ENCODE measurements at regions not wholly inside any gene's neighbourhood (a gene's known extent, or its start where the extent isn't known, plus 50 kb on each side); places are given as distances from the start of the nearest gene placed in this dataset.

DNA sequence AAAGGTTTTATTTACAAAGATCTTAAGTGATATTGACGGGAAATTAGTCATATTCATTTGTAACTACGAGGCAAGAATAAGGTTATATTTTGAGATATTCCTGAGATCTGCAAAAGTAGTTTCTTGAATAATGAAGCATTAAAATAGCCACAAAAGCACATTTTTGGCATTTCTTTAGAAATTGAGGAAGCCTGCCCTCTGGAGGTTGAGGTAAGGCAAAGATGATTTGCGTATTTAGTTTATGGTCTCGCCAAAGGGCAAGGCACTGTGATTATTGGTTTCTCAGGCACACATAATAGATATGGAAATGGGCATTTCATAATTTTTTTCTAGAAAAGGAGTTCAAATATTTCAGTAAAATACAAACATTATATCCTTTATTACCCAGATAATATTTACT, 143.7 kb upstream of the RPRM start:
- Histone ChIP-seq H3K9me3 (no peaks in the 10 kb centered on the region), H3K27ac (no peak overlapping the region), H3K27me3 (no peaks in the 10 kb centered on the region), H3K36me3 (no peaks in the 10 kb centered on the region), H3K4me3 (no peak overlapping the region), H3K4me1 (no peaks in the 10 kb centered on the region)
- no peak for TF ChIP-seq POLR2A (IDR thresholded peaks at IDR 0.05)
- TF ChIP-seq POLR2AphosphoS5 (IDR thresholded peaks at IDR 0.05; ENCODE audit: insufficient read depth in 1 of 2, low read depth in 1 of 2) = no peak
- TF ChIP-seq, protein P1, sequence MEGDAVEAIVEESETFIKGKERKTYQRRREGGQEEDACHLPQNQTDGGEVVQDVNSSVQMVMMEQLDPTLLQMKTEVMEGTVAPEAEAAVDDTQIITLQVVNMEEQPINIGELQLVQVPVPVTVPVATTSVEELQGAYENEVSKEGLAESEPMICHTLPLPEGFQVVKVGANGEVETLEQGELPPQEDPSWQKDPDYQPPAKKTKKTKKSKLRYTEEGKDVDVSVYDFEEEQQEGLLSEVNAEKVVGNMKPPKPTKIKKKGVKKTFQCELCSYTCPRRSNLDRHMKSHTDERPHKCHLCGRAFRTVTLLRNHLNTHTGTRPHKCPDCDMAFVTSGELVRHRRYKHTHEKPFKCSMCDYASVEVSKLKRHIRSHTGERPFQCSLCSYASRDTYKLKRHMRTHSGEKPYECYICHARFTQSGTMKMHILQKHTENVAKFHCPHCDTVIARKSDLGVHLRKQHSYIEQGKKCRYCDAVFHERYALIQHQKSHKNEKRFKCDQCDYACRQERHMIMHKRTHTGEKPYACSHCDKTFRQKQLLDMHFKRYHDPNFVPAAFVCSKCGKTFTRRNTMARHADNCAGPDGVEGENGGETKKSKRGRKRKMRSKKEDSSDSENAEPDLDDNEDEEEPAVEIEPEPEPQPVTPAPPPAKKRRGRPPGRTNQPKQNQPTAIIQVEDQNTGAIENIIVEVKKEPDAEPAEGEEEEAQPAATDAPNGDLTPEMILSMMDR (IDR thresholded peaks at IDR 0.05) = no peak
- no peak for DNase-seq (ENCODE audit: extremely low spot score in 2 of 2)
- intact Hi-C loops (cut with DNase I) = no loop called here

DNA sequence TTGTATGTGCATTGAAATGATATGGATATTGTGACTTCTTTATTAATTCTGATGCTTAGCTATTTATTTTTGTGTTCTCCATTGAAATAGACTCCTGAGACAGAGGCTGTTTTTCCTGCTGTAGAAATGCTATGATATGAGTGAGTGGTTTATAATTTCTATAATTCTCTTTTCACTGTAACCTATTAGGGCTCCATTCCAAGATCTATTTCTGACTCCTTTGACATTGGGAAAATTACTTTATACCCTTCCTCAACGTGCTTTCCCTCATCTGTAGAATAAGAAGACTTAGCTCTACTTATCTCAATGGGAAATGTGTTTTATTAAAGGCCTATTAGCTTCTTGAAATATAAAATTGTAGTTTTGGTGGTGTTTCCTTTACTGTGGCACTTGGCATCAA, 144.5 kb upstream of the RPRM start:
- Histone ChIP-seq H3K4me1 (no peaks in the 10 kb centered on the region), H3K9me3 (no peaks in the 10 kb centered on the region), H3K36me3 (no peaks in the 10 kb centered on the region), H3K27ac (no peak overlapping the region), H3K4me3 (no peak overlapping the region), H3K27me3 (no peaks in the 10 kb centered on the region)
- TF ChIP-seq POLR2AphosphoS5 (IDR thresholded peaks at IDR 0.05; ENCODE audit: insufficient read depth in 1 of 2, low read depth in 1 of 2) = no peak
- TF ChIP-seq, protein P1 (IDR thresholded peaks at IDR 0.05) = no peak
- TF ChIP-seq POLR2A (IDR thresholded peaks at IDR 0.05) = no peak
- DNase-seq (ENCODE audit: extremely low spot score in 2 of 2) = no peak
- intact Hi-C loops (cut with DNase I) = no loop called here

DNA sequence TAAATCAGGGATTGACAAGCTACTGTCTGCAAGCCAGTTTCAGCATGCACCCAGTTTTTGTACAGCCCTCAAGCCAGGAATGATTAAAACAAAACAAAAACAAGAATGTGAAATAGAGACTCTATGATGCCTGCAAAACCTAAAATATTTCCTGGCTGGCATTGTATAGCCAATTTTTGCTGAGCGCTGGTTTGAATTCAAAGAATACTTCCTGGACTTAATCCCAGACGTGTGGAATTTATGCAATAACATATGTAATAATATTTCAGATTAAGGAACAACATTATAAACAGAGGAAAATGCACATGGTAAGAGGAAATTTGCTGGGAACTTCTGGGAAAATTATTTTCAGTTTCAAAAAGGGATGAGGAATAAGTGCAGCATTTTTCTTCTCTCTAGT, 148.1 kb upstream of the RPRM start:
- no peaks in the 10 kb centered on the region for H3K4me1 ChIP-seq
- no peaks in the 10 kb centered on the region for H3K9me3 ChIP-seq
- DNase-seq (ENCODE audit: extremely low spot score in 2 of 2) = no peak
- TF ChIP-seq, protein P1 (IDR thresholded peaks at IDR 0.05) = no peak
- TF ChIP-seq POLR2AphosphoS5 (IDR thresholded peaks at IDR 0.05; ENCODE audit: insufficient read depth in 1 of 2, low read depth in 1 of 2) (no peak), POLR2A (IDR thresholded peaks at IDR 0.05) (no peak)
- no peaks in the 10 kb centered on the region for H3K27me3 ChIP-seq
- no peak overlapping the region for H3K27ac ChIP-seq
- H3K36me3 ChIP-seq = no peaks in the 10 kb centered on the region
- intact Hi-C loops (cut with DNase I) = no loop called here
- H3K4me3 ChIP-seq = no peak overlapping the region

DNA sequence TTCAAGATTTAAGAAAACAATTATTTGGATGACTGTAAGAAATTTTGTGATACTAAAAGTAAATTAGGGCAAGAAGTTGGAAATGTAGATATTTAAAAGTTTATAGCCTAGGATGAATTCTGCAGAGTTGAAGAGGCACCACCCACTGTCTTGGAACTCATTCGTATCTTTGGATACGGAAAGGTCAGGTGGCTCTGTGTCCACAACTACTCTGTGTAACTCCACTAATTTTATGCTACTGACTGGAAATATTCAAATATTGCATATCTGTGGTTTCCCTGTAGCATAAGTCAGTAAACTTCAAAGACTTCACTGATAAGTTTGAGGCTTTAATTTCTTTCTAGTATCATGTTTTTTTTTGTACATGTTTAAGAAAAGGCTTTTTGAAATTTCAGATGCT, 156.9 kb upstream of the RPRM start:
- no peaks in the 10 kb centered on the region for H3K36me3 ChIP-seq
- TF ChIP-seq, protein P1 (IDR thresholded peaks at IDR 0.05) = no peak
- TF ChIP-seq POLR2AphosphoS5 (IDR thresholded peaks at IDR 0.05; ENCODE audit: insufficient read depth in 1 of 2, low read depth in 1 of 2) (no peak), POLR2A (IDR thresholded peaks at IDR 0.05) (no peak)

DNA sequence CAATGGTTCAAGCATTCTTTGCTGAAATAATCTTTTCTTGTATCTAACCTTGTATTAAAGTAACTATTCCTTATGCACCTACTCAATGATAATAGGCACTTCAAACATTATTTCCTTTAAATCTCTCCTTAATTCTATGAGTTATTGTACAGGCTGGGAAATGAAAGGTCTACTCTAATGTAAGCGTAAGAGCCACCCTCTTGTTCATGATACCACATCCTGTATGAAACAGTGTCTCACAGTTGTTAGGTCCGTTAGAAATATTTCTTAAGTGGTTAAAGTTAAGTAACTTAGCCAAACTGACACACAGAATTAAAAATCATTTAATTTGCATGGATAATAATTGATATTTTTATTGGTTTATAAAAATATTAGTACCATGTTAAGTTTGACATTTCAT, 162.5 kb upstream of the RPRM start:
- H3K9me3 ChIP-seq = no peaks in the 10 kb centered on the region
- intact Hi-C loops (cut with DNase I) = loop anchor here (5.0 kb wide), 1 partner anchor 291 kb away; no protein-coding TSS in a partner anchor

More for the DNA sequence above, 156.9 kb upstream of the RPRM start:
- Histone ChIP-seq H3K4me1 (no peaks in the 10 kb centered on the region), H3K27me3 (no peaks in the 10 kb centered on the region), H3K9me3 (no peaks in the 10 kb centered on the region), H3K4me3 (no peak overlapping the region), H3K27ac (no peak overlapping the region)
- DNase-seq (ENCODE audit: extremely low spot score in 2 of 2) = no peak
- intact Hi-C loops (cut with DNase I) = no loop called here

More for the DNA sequence above, 162.5 kb upstream of the RPRM start:
- H3K27me3 ChIP-seq = no peaks in the 10 kb centered on the region
- no peak overlapping the region for H3K4me3 ChIP-seq
- no peaks in the 10 kb centered on the region for H3K36me3 ChIP-seq
- no peaks in the 10 kb centered on the region for H3K4me1 ChIP-seq
- no peak for TF ChIP-seq POLR2A (IDR thresholded peaks at IDR 0.05)
- no peak for TF ChIP-seq POLR2AphosphoS5 (IDR thresholded peaks at IDR 0.05; ENCODE audit: insufficient read depth in 1 of 2, low read depth in 1 of 2)
- DNase-seq (ENCODE audit: extremely low spot score in 2 of 2) = no peak
- H3K27ac ChIP-seq = no peak overlapping the region

Data from vagina (tissue), 2 donors.